Mammary epithelial cell (primary cell): ENCODE measurements at regions not wholly inside any gene's neighbourhood (a gene's known extent, or its start where the extent isn't known, plus 50 kb on each side); places are given as distances from the start of the nearest gene placed in this dataset.

Source experiments
- CTCF ChIP-seq, 2 donors: IDR thresholded peaks in 1 of 2; conservative IDR thresholded peaks in 1 of 2; 2 replicates each; pipeline ENCODE4 v1.5.1; 2011 to 2012; ENCODE audit warnings: inconsistent platforms in 2 of 2, low read length in 2 of 2, mild to moderate bottlenecking in 2 of 2, control low read depth in 1 of 2, low read depth in 1 of 2; ENCODE audit not compliant: insufficient read depth in 1 of 2; ENCODE audit errors: extremely low read depth in 1 of 2
- EZH2 ChIP-seq: IDR thresholded peaks from 2 replicates; pipeline ENCODE4 v1.6.1; 2012; ENCODE audit warnings: low read length, inconsistent platforms, borderline replicate concordance

- no peak for TF ChIP-seq EZH2
- no peak for TF ChIP-seq CTCF (conservative IDR thresholded peaks at IDR 0.05 in 1 of 2, IDR thresholded peaks at IDR 0.05 in 1 of 2; ENCODE audit: extremely low read depth in 1 of 2, insufficient read depth in 1 of 2, low read depth in 1 of 2, low read length in 2 of 2)
Measured at GRCh38 chr13:63605403-63605802, 2189.8 kb upstream of the PCDH20 start.
